Right renal pelvis (tissue), 4 donors: ENCODE measurements at regions not wholly inside any gene's neighbourhood (a gene's known extent, or its start where the extent isn't known, plus 50 kb on each side); places are given as distances from the start of the nearest gene placed in this dataset.
"Not testable (repeated sequence)": the region's sequence is repeated elsewhere in the genome, so short reads cannot be mapped to it uniquely, and the experiment has no call there.

Experiments used
- DNase-seq, 4 donors: peaks; one replicate each; pipeline ENCODE4 v3.0.0-alpha.2; 2013; ENCODE audit warnings: low read depth in 4 of 4, low spot score in 3 of 4, missing footprints in 1 of 4

DNA sequence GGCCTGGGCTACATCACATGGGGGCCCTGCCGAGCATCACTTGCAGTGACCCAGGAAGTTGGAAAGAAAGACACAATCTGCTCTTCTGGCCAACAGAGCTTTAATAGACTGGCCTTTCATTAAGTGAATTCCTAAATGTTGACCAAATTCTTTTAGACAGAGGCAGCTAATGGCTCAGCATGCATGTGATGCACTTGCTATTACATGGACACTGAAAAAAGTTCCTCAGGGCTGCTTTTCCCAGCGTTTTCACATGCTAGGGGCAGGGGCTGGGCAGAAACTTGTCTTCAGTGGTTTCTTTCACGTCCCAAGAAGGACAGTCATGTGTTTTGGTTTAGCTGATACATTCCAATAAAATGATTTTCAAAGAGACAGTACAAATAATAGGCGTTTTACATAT, 651.0 kb upstream of the SLC35B3 start:
- no peak for DNase-seq

DNA sequence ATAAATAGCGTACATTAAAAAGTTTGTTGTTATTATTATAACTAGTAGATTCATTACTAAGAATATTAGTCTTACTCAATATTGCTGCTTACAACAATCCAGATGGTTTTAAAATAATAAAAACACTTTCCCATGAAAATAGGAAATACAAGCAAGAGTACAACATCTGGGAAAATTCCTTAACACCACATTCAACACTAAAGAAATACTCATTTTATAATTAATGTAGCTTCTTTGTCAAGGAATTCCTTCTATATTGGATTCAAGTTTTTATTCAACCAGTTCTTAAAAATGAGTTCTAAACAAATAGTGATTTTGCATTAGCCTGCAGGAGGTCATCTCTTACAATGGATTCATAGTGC, 650.3 kb upstream of the SLC35B3 start:
- no peak for DNase-seq

DNA sequence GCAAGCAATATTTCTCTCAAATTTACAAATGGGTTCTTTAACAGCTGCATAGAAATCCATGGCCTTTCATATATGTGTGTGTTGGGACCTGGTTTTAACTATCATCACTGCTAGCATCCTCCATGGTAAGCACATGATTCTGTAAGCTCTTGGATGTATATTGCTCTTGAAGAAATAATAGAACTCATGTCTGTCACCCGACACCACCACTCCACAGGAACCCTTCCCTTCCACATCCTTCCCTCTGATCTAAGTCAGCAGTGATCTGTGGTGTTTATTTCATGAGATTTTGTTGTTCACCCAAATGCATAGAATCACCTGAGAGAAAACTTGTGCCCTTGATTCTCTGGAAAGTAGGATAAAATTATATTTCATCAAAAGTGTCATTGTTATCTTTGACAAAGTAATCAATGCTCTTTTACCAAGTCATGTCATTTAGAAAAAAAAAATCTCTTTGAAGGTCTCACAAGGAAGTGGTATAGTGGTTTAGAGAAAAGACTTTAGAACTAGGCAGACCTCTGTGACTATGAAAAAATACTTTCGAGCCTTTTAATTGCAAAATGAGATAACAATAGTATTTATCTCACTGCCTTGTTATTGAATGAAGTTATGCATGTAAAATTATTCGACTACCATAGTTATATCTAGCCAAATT, 649.8 kb upstream of the SLC35B3 start:
- no peak for DNase-seq

DNA sequence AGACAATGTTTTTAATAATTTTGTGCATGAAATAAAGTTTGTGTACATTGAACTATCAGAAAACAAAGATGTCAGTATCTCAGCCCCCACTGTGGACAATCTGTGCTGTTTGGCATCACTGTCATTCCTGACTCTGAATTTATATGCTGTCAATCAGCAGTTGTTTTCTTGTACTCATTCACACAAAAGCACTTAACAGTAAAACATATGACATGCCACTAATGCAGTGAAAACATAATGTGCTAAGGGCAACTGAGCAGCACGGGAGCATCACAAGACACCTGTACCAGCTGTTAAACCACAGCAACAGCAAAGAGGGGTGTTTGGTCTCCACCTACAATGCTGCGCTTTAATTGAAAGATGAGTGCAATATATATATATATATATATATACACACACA, 647.8 kb upstream of the SLC35B3 start:
- no peak for DNase-seq

DNA sequence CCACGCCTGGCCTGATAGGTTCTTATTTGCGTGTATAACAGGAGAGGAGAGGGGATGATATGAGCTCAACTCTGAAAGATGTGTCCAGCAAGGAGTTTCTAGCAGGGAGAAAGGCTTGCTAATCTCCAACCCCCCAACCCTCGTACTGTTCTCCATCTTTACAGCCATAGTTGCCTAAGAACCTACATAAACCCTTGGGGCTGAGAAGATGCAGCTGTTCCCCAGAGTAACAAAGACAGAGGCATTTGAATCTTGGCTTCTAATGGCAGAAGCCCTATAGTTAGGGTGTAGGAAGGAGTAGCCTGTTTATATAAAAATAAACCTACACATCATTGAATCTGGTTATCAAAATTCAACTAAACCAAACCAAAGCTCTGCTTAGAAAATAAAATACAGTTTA, 631.4 kb upstream of the SLC35B3 start:
- DNase-seq = no peak

DNA sequence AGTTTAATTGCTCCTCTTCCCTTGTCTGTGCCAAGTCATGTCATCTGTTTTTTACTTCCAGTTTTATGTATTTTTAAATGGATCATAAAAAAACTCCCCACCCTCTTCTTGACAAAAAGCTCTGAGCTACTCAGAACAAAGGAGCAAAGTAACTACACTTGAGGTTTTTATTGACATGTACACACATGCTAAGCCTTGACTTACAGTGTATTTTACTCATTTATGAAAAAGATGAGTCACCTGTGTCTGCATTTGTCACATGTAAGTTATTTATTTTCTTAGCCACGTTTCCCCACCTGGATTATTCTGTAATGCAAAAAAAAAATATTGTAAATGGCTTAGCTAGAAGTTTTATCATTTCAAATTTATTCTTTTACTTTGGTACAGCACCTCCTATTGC, 628.8 kb upstream of the SLC35B3 start:
- no peak for DNase-seq

DNA sequence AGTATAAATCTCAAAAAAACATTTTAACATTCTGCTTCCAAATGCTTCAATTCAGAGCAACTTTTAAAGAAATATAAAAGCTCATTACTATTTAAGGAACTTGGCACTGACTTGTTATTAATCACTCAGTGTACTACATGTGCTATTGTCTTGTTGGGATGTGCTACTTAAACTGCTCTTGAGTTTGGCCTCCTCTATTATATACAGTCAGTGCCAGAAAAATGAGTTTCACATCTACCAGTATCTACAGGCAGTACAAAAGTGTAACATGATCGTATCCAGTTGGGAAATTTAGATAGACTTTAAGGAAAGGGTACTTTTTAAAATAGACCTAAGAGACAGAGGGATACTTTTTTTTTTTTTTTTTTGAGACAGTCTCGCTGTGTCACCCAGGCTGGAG, 627.3 kb upstream of the SLC35B3 start:
- DNase-seq = no peak

DNA sequence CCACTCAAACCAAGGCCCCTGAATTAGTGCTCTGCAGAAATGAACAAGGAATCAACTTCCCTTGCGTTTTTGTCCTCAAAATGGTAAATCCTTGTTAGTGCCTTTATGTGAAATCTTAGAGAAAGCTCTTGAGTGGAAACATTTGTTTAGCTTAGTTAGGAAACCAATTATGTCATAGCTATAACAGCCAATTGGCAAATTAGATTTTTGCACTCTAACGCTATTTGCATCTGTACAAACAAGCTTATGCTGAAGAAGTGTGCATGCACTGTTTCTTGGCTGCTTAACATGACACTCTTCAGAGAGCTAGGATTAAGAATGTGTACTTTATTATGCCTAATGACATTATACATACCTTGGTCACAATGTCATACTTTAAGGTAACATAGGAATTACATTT, 622.6 kb upstream of the SLC35B3 start:
- no peak for DNase-seq

DNA sequence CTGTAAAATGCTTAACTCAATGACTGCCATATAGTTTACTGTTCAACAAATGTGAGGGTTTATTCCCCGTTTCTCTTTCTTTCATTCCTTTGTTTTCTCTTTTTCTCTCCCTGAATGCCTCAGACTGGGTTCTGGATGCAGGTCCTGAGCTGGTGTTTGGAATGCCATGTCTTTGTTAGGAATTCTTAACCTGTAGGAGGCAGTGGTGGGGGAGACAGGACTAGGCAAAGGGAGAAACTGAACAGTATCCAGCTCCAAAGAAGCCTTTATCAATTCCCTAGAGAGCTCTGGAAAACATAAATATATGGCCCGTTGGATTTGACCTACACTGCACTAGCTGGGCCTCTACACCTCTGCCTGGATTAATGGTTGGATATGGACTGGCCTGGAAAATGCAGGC, 621.2 kb upstream of the SLC35B3 start:
- DNase-seq = no peak

DNA sequence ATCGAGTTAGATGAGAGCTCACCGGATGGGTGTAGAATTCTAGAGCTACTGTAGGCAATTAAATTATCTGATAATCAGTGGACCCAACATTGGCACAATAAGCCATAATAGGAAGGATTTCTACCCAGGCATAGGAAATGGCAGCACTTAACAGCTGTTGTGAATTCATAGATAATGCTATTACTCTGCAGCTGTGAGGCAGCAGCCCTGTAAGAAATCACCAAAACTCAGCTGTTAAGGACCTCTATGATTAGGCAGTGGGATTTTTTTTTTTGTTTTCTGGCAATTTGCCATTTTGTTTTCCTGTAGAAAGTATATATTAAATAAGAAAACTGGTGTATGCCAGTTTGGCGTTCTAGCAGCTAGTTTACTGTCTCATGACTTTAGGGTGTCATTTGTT, 609.1 kb upstream of the SLC35B3 start:
- no peak for DNase-seq

DNA sequence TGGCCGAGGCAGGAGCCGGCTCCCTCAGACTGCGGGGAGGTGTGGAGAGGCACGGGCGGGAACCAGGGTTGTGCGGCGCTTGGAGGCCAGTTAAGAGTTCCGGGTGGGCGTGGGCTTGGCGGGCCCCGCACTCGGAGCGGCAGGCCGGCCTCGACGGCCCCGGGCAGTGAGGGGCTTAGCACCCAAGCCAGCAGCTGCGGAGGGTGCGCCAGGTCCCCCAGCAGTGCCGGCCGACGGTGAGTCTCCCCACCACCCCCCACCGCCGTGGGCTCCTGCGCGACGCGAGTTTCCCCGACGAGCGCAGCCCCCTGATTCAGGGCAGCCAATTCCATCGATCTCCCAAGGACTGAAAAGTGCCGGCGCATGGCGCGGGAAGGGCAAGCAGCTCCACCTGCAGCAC, 605.4 kb upstream of the SLC35B3 start:
- DNase-seq = no peak

DNA sequence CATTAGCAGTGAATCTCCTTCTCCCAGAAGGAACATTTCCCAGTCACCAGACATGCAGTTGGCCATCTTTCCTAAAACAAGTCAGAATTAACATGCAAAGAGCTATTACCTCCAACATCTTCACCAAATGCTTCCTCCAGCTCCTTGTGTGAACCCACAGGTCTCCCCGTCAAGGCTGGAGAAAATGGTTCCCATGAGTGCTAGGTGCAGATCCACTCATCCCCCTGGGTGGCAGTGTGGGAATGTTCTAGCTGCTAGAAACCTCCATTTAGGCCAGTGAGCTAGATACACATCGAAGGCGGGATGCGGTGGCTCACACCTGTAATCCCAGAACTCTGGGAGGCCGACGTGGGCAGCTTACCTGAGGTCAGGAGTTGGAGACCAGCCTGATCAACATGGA, 603.9 kb upstream of the SLC35B3 start:
- no peak for DNase-seq

DNA sequence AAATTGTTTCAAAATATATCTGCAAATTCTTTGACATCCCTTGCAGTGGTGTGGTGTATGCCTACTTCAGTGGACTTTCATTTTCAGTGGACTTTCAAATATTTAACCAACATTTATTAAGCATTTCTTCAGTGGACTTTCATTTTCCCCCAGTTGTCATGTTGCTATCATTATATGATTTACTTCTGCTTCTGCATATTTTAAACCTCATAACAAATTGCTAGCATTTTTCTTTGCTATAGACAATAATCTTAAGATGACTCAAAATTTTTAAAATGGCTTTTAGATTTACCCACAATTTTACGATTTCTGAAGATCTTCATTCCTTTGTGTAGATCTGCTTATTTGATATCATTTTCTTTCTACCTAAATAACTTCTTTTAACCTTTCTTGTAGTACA, 592.7 kb upstream of the SLC35B3 start:
- no peak for DNase-seq

DNA sequence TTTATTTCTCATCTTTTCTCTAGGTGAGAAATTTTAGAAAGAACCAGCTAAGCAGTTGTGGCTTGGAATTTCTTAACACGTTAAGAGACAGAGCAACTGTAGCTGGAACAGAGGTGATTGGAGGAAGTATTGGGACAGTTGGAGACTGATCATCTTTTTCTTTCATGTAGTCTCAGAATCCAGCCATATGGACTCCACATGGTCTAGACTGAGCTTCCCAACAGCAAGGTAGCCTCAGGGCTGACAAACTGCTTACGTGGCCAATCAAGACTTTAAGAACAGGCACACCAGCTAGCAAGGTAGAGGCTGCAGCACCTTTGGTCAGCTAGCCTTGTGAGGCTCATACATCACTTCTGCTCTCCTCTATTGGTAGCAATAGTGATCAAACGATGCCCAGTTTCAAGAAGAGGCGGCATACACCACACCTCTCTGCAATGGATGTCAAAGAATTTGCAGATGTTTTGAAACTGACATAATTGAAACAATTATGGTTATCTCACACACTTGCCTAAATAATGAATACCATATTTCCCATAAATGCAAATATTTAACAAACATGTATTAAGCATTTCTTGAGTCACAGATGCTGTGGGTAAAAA, 590.5 kb upstream of the SLC35B3 start:
- DNase-seq = no peak

DNA sequence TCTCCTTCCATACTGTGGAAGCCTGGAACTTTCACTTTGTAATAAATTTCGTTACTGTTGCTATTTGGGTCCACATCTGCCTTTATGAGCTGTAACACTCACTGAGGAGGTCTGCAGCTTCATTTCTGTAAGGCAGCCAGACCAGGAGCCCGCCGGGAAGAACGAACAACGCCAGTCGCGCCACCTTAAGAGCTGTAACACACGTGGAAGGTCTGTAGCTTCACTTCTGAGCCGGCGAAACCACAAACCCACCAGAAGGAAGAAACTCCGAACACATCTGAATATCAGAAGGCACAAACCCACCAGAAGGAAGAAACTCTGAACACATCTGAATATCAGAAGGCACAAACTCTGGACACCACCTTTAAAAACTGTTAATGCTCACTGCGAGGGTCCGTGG, 589.9 kb upstream of the SLC35B3 start:
- DNase-seq = no peak

DNA sequence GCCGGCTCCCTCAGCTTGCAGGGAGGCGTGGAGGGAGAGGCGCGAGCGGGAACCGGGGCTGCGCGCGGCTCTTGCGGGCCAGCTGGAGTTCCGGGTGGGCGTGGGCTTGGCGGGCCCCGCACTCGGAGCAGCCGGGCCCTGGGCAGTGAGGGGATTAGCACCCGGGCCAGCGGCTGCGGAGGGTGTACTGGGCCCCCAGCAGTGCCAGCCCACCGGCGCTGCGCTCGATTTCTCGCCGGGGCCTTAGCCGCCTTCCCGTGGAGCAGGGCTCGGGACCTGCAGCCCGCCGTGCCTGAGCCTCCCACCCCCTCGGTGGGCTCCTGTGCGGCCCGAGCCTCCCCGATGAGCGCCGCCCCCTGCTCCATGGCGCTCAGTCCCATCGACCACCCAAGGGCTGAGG, 588.9 kb upstream of the SLC35B3 start:
- DNase-seq = not testable (repeated sequence)

DNA sequence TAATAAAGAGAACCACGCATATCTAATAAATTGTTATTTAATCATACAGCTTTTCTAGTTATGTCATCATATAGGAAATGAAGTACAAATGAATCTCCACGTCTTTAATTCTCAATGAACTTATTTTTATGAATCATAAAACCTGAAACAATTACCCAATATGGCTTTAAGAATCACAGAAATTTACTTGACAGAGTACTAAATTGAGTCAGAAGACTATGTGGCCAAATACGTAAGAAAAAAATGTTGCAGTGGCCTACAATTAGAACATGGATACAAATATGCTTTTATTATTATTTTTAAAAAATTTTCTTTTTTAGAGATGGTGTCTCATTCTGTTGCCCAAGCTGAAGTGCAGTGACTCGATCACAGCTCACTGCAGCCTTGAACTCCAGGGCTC, 584.7 kb upstream of the SLC35B3 start:
- no peak for DNase-seq

DNA sequence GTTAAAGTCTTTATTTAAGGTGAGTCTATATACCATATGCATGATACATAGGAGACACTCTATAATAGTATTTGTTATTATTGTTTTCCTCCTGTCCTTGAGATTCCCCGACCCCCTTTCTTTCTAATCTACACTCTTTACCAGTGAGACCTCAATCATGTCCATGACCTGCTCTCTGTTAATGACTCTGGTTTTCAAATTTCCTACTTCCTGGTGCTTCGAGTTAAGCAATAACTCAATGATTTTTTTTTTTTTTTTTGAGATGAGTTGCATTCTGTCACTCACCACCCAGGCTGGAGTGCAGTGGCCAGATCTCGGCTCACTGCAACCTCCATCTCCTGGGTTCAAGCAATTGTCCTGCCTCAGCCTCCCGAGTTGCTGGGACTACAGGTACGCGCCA, 574.6 kb upstream of the SLC35B3 start:
- no peak for DNase-seq

DNA sequence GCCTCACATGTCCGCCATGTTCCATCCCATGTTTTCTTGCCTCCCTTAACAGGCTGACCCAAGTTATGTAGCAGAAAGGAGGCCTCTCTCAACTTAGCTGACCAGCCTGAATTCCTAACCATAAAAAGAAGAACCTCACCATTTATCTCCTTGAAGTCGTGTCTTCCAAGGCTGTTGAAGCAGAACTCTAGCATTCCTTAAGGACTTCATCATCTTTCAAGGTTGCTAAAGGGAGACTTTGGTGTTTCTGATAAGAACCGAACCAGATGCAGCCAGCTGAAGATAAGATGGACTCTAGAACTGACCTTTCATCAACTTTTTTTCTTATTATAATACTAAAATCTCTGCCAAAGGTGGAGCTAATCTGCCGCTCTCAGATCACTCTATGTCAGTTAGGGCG, 571.7 kb upstream of the SLC35B3 start:
- DNase-seq = no peak

DNA sequence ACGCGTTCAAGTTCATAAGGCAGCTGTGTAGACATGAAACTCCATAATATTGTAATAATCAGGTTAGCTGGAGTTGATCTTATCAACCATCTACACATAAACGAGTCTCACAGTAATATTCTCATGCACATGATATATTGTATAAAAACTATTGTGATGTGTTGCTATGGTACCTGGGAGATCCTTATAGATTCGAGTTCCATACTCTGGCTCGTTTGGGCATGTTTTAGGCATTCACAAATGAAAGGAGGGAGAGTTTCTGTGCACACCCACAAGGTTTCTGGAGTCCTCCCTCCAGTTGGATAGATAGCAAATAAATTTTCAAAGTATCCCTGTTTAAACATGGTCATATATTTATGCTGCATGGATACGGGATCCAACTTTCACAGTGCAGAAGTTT, 567.5 kb upstream of the SLC35B3 start:
- DNase-seq = no peak

DNA sequence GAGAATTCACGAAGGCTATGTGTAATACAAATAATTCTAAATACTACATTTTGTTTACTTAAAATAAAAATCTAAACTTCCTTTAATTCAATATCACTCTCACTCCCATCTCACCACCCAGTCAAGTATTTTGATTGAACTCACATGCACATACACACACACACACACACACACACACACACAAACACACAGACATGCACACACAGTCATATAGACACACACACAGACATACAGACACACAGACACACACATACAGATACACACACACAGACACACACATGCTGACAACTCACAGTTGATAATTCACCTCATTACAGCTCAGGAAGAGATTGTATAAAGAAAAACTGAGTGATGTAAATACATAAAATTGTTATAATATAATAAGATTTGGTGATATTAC, 559.8 kb upstream of the SLC35B3 start:
- DNase-seq = no peak

DNA sequence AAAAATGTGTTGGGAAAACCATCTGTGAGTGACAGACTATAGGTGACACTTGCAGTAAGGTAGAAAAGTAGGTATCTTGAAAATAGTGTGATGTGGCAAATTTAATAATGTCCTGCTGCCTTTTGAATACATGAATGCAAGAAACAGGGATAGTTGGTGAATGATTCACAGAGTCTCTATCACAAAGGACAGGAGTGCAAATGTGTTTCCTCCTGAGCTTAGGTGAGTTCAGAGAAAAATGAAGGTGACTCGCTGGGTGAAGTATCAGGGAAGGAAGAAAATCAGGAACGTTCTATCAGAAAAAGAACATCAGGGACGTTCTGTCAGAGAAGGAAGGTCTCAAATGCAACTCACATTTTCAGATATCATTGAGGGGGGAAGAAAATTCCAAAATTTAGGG, 557.8 kb upstream of the SLC35B3 start:
- DNase-seq = no peak

DNA sequence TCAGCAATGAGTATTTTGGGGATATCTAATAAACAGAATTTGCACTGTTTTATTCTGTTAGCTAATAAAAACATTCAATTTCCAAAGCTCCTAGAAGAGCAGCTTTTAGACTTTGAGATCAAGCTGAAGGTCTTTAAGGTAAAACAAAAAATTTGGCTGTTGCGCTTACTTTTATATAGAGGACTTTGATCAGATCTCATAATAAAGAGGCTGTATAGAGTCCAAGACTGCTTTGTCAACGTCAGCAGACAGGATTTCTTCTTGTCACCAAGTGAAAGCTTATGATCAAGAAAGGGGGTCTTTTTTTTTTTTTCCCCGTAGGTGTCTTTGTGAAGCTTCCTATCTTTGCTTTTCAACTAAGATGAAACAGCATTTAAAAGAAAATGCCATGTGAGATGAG, 556.5 kb upstream of the SLC35B3 start:
- no peak for DNase-seq
